Hepatocyte (in vitro differentiated cells): ENCODE measurements at regions not wholly inside any gene's neighbourhood (a gene's known extent, or its start where the extent isn't known, plus 50 kb on each side); places are given as distances from the start of the nearest gene placed in this dataset.

Source experiments
- DNase-seq: peaks from one replicate; pipeline ENCODE4 v3.0.0-alpha.2; 2016; ENCODE audit warnings: low spot score
- H2AFZ ChIP-seq: fragments of 200-600 bp; sonication (generic); 2 replicates; pipeline ENCODE4 v1.6.0; 2016; ENCODE audit warnings: antibody characterized with exemption, mild to moderate bottlenecking
- H3K27ac ChIP-seq: fragments of 200-600 bp; sonication (generic); 2 replicates; pipeline ENCODE4 v1.5.1; 2016; ENCODE audit warnings: mild to moderate bottlenecking
- H3K27me3 ChIP-seq: fragments of 200-600 bp; sonication (generic); 2 replicates; pipeline ENCODE4 v1.6.1; 2016
- H3K36me3 ChIP-seq: fragments of 200-600 bp; sonication (generic); replicated peaks from 2 replicates; pipeline ENCODE4 v1.5.1; 2016; ENCODE audit warnings: low read depth; ENCODE audit not compliant: insufficient read depth
- H3K4me1 ChIP-seq: fragments of 200-600 bp; sonication (generic); 2 replicates; pipeline ENCODE4 v1.5.1; 2016; ENCODE audit warnings: mild to moderate bottlenecking, moderate library complexity; ENCODE audit not compliant: insufficient read depth
- H3K4me2 ChIP-seq: fragments of 200-600 bp; sonication (generic); 2 replicates; pipeline ENCODE4 v1.6.0; 2016
- H3K4me3 ChIP-seq: fragments of 200-600 bp; sonication (generic); 2 replicates; pipeline ENCODE4 v1.5.1; 2016; ENCODE audit warnings: mild to moderate bottlenecking
- H3K79me2 ChIP-seq: fragments of 200-600 bp; sonication (generic); 2 replicates; pipeline ENCODE4 v1.6.0; 2017; ENCODE audit warnings: mild to moderate bottlenecking
- H3K9me2 ChIP-seq: fragments of 200-600 bp; sonication (generic); replicated peaks from 2 replicates; pipeline ENCODE4 v1.6.0; 2017; ENCODE audit warnings: mild to moderate bottlenecking; ENCODE audit not compliant: insufficient read depth
- H3K9me3 ChIP-seq: fragments of 200-600 bp; sonication (generic); 2 replicates; pipeline ENCODE4 v1.5.1; 2016; ENCODE audit warnings: low read depth, mild to moderate bottlenecking
- H4K20me1 ChIP-seq: fragments of 200-600 bp; sonication (generic); 2 replicates; pipeline ENCODE4 v1.6.0; 2016; ENCODE audit warnings: mild to moderate bottlenecking; ENCODE audit not compliant: insufficient read depth, poor library complexity, severe bottlenecking
- EZH2 ChIP-seq: fragments of 200-600 bp; sonication (generic); IDR thresholded peaks from 2 replicates; pipeline ENCODE4 v1.6.1; 2016; ENCODE audit warnings: antibody characterized with exemption, mild to moderate bottlenecking, borderline replicate concordance
- EZH2phosphoT487 ChIP-seq: fragments of 200-600 bp; sonication (generic); IDR thresholded peaks from one replicate; pipeline ENCODE4 v1.6.1; 2018; ENCODE audit warnings: antibody characterized with exemption, mild to moderate bottlenecking, low read depth, moderate library complexity; ENCODE audit not compliant: unreplicated experiment, severe bottlenecking
- WGBS: methylation state at CpG from one replicate; pipeline ENCODE4 v1.1.6; 2016; ENCODE audit warnings: low lambda C conversion rate; ENCODE audit errors: missing lambda C conversion rate; 5-methylcytosine and 5-hydroxymethylcytosine counted together
- TF ChIP-seq, protein P1 (sequence below): fragments of 200-600 bp; sonication (generic); IDR thresholded peaks from 2 replicates; pipeline ENCODE4 v1.5.1; 2016; ENCODE audit warnings: antibody characterized with exemption, mild to moderate bottlenecking; ENCODE audit not compliant: poor library complexity

DNA sequence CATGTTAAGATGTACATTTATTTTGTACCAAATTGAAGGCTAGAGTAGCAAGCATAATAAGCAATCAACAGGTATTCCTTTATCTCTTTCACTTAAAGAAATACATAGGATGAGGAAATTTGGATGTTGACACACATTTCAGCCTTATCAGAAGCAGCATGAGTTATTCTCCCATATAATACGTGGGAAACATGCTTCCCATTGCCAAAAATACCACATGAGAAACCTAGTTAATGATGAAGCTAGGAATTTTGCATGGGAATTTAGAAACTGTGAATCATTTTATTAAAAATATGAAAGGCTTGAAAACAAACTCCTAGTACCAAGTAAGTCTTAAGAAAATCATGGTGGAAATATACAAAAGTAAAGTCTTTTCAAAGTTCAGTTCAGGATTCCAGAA, 751.8 kb downstream of the TSN start:
- H3K36me3 ChIP-seq = no peaks in the 10 kb centered on the region
- no peak overlapping the region for H2AFZ ChIP-seq
- no peak for TF ChIP-seq EZH2
- TF ChIP-seq EZH2phosphoT487 = no peak
- TF ChIP-seq, protein P1, sequence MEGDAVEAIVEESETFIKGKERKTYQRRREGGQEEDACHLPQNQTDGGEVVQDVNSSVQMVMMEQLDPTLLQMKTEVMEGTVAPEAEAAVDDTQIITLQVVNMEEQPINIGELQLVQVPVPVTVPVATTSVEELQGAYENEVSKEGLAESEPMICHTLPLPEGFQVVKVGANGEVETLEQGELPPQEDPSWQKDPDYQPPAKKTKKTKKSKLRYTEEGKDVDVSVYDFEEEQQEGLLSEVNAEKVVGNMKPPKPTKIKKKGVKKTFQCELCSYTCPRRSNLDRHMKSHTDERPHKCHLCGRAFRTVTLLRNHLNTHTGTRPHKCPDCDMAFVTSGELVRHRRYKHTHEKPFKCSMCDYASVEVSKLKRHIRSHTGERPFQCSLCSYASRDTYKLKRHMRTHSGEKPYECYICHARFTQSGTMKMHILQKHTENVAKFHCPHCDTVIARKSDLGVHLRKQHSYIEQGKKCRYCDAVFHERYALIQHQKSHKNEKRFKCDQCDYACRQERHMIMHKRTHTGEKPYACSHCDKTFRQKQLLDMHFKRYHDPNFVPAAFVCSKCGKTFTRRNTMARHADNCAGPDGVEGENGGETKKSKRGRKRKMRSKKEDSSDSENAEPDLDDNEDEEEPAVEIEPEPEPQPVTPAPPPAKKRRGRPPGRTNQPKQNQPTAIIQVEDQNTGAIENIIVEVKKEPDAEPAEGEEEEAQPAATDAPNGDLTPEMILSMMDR = no peak
- no peak for DNase-seq
- H3K27ac ChIP-seq = no peak overlapping the region
- no peaks in the 10 kb centered on the region for H3K4me1 ChIP-seq
- H3K4me2 ChIP-seq = no peak overlapping the region
- H3K27me3 ChIP-seq = no peaks in the 10 kb centered on the region
- no peaks in the 10 kb centered on the region for H3K79me2 ChIP-seq
- no peaks in the 10 kb centered on the region for H3K9me3 ChIP-seq
- no peak overlapping the region for H3K4me3 ChIP-seq
- H4K20me1 ChIP-seq = no peaks in the 10 kb centered on the region
- H3K9me2 ChIP-seq = no peaks in the 10 kb centered on the region
- 52% methylated on average over 1 of the region's 1 CpG for WGBS

DNA sequence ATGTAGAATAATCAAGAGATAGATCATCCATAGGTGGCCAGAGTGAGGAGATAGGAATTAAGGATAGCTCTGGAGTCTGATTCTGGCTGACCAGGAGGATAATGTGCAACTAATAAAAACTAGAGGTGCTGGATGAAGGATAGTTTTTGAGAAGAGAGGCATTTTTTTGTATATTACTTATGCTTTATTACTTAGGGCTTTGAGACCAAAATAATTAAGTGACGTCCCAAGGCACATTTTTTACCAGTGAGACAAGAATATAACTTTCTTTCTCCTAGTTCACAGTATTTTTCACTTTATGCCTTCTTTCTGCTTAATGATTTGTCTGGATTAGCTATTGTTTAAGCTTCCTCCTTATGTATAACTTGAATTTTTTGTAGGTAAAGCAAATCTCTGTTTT, 756.6 kb downstream of the TSN start:
- TF ChIP-seq, protein P1 = no peak
- TF ChIP-seq EZH2 (no peak), EZH2phosphoT487 (no peak)
- Histone ChIP-seq H3K4me2 (no peak overlapping the region), H3K79me2 (no peaks in the 10 kb centered on the region), H3K4me3 (no peak overlapping the region), H4K20me1 (no peaks in the 10 kb centered on the region), H3K9me2 (no peaks in the 10 kb centered on the region), H3K27me3 (no peaks in the 10 kb centered on the region), H3K9me3 (no peaks in the 10 kb centered on the region), H3K27ac (no peak overlapping the region), H3K36me3 (no peaks in the 10 kb centered on the region), H2AFZ (no peak overlapping the region), H3K4me1 (no peaks in the 10 kb centered on the region)
- no peak for DNase-seq
- 83% methylated on average over 1 of the region's 1 CpG for WGBS

DNA sequence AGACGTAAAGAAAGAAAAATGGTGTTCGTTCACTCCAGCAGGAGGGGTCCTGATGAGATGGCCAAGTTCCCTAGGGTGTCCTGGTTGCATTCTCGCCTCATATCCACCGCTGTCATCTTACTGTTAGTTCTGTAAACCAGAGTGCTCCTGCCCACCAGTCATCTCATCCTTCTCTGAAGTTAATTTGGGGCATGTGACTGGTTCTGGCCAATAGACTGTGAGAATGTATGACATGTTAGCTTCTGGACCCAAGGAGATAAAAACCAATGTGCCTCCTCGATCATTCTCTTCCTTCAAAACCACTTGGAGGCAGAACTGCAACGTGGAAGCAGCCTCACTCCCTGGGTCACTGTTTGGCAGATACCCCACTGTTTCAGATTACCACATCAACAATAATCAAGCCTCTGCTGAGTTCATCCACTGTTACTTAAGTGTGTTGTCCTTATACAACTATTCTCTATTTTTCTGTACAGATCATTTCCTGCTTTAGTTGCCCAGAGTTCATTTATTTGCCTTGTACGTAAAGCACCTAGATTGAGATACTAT, 759.1 kb downstream of the TSN start:
- Histone ChIP-seq H2AFZ (no peak overlapping the region), H3K36me3 (no peaks in the 10 kb centered on the region), H3K27ac (no peak overlapping the region), H3K9me2 (no peaks in the 10 kb centered on the region), H3K4me3 (no peak overlapping the region), H3K4me2 (no peak overlapping the region), H4K20me1 (no peaks in the 10 kb centered on the region), H3K4me1 (no peaks in the 10 kb centered on the region), H3K27me3 (no peaks in the 10 kb centered on the region), H3K79me2 (no peaks in the 10 kb centered on the region), H3K9me3 (no peaks in the 10 kb centered on the region)
- WGBS = 90% methylated on average over 7 of the region's 7 CpGs
- DNase-seq = no peak
- TF ChIP-seq, protein P1 = no peak
- no peak for TF ChIP-seq EZH2phosphoT487
- no peak for TF ChIP-seq EZH2

DNA sequence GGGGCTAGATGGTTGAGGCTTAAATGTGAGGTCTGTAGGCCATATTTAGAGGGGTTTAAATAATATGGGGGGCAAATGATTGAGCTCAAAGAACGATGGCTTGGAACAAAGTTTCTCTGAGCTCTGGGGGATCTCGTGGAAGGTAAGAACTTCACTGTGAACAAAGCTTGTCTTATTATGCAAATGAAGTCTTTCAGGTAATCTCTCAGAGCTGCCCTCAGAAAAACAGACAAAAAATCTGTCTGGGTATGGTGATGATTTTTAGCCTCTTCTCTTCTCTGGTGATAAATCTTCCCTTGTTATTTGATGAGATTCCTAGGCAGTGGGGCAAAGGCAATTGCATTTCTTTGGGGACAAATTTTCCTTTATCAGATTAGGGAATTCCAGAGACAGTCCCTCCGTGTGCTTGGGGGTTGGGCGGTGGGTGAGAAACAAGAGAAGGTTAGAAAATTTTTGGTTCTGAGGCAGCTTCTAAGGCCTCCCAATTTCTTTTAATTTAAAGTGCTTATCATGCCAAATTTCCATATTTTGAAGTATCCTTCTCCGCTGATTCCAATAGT, 760.4 kb downstream of the TSN start:
- Histone ChIP-seq H4K20me1 (no peaks in the 10 kb centered on the region), H3K79me2 (no peaks in the 10 kb centered on the region), H2AFZ (no peak overlapping the region), H3K9me3 (no peaks in the 10 kb centered on the region), H3K27me3 (no peaks in the 10 kb centered on the region), H3K4me3 (no peak overlapping the region), H3K4me2 (no peak overlapping the region), H3K36me3 (no peaks in the 10 kb centered on the region), H3K27ac (no peak overlapping the region), H3K9me2 (no peaks in the 10 kb centered on the region), H3K4me1 (no peaks in the 10 kb centered on the region)
- DNase-seq = no peak
- TF ChIP-seq, protein P1 = no peak
- no peak for TF ChIP-seq EZH2phosphoT487
- TF ChIP-seq EZH2 = no peak
- 57% methylated on average over 5 of the region's 5 CpGs for WGBS
